ENCODE measurements at regions not wholly inside any gene's neighbourhood (a gene's known extent, or its start where the extent isn't known, plus 50 kb on each side); places are given as distances from the start of the nearest gene placed in this dataset.
"Not testable (repeated sequence)": the region's sequence is repeated elsewhere in the genome, so short reads cannot be mapped to it uniquely, and the experiment has no call there.

- DNase-seq (ENCODE audit: low read depth, low spot score): no peak
Measured at GRCh38 chr4:128566693-128567092, 242.8 kb upstream of the JADE1 start.

GRCh38 chr4:128565565-128566186 is 243.8 kb upstream of the JADE1 start:
- no peak for DNase-seq (ENCODE audit: low read depth, low spot score)

GRCh38 chr4:128565054-128565453 is 244.4 kb upstream of the JADE1 start:
- no peak for DNase-seq (ENCODE audit: low read depth, low spot score)

- DNase-seq (ENCODE audit: low read depth, low spot score): no peak
Measured at GRCh38 chr4:128564081-128564630, 245.3 kb upstream of the JADE1 start.

GRCh38 chr4:128560754-128561495 is 248.6 kb upstream of the JADE1 start:
- no peak for DNase-seq (ENCODE audit: low read depth, low spot score)

- no peak for DNase-seq (ENCODE audit: low read depth, low spot score)
Measured at GRCh38 chr4:128558896-128559679, 250.4 kb upstream of the JADE1 start.

- no peak for DNase-seq (ENCODE audit: low read depth, low spot score)
Measured at GRCh38 chr4:128556756-128557155, 252.7 kb upstream of the JADE1 start.

GRCh38 chr4:128553686-128554515 is 255.6 kb upstream of the JADE1 start:
- no peak for DNase-seq (ENCODE audit: low read depth, low spot score)

GRCh38 chr4:128552586-128552907 is 257.0 kb upstream of the JADE1 start:
- no peak for DNase-seq (ENCODE audit: low read depth, low spot score)

GRCh38 chr4:128551280-128551679 is 258.2 kb upstream of the JADE1 start:
- no peak for DNase-seq (ENCODE audit: low read depth, low spot score)

- no peak for DNase-seq (ENCODE audit: low read depth, low spot score)
Measured at GRCh38 chr4:128550060-128550459, 259.4 kb upstream of the JADE1 start.

- no peak for DNase-seq (ENCODE audit: low read depth, low spot score)
Measured at GRCh38 chr4:128549636-128550035, 259.9 kb upstream of the JADE1 start.

- no peak for DNase-seq (ENCODE audit: low read depth, low spot score)
Measured at GRCh38 chr4:128548381-128548780, 260.8 kb upstream of the PGRMC2 start.

GRCh38 chr4:128544272-128544671 is 256.7 kb upstream of the PGRMC2 start:
- no peak for DNase-seq (ENCODE audit: low read depth, low spot score)

GRCh38 chr4:128543696-128544095 is 256.1 kb upstream of the PGRMC2 start:
- no peak for DNase-seq (ENCODE audit: low read depth, low spot score)

GRCh38 chr4:128542047-128542446 is 254.4 kb upstream of the PGRMC2 start:
- no peak for DNase-seq (ENCODE audit: low read depth, low spot score)

- DNase-seq (ENCODE audit: low read depth, low spot score): no peak
Measured at GRCh38 chr4:128540122-128540521, 252.5 kb upstream of the PGRMC2 start.

GRCh38 chr4:128538111-128538882 is 250.7 kb upstream of the PGRMC2 start:
- no peak for DNase-seq (ENCODE audit: low read depth, low spot score)

- DNase-seq (ENCODE audit: low read depth, low spot score): no peak
Measured at GRCh38 chr4:128536746-128537145, 249.1 kb upstream of the PGRMC2 start.

GRCh38 chr4:128535510-128535909 is 247.9 kb upstream of the PGRMC2 start:
- DNase-seq (ENCODE audit: low read depth, low spot score): not testable (repeated sequence)
